IPS-15b (cell line): ENCODE measurements at regions not wholly inside any gene's neighbourhood (a gene's known extent, or its start where the extent isn't known, plus 50 kb on each side); places are given as distances from the start of the nearest gene placed in this dataset.

Source experiments
- H3K27me3 ChIP-seq: one replicate; pipeline ENCODE4 v1.6.1; 2013; ENCODE audit warnings: low read length; ENCODE audit not compliant: control insufficient read depth, insufficient read depth
- H3K36me3 ChIP-seq: one replicate; pipeline ENCODE4 v1.6.1; 2013; ENCODE audit warnings: low read length; ENCODE audit not compliant: control insufficient read depth, insufficient read depth
- H3K4me1 ChIP-seq: one replicate; pipeline ENCODE4 v1.6.1; 2013; ENCODE audit warnings: mild to moderate bottlenecking, low read length; ENCODE audit not compliant: control insufficient read depth, insufficient read depth
- H3K4me3 ChIP-seq: one replicate; pipeline ENCODE4 v1.5.1; 2013; ENCODE audit warnings: low read depth, low read length
- H3K9ac ChIP-seq: one replicate; pipeline ENCODE4 v1.6.1; 2013; ENCODE audit warnings: low read depth, mild to moderate bottlenecking, low read length
- H3K9me3 ChIP-seq: one replicate; pipeline ENCODE4 v1.6.1; 2013; ENCODE audit warnings: mild to moderate bottlenecking, low read length; ENCODE audit not compliant: control insufficient read depth, insufficient read depth

DNA sequence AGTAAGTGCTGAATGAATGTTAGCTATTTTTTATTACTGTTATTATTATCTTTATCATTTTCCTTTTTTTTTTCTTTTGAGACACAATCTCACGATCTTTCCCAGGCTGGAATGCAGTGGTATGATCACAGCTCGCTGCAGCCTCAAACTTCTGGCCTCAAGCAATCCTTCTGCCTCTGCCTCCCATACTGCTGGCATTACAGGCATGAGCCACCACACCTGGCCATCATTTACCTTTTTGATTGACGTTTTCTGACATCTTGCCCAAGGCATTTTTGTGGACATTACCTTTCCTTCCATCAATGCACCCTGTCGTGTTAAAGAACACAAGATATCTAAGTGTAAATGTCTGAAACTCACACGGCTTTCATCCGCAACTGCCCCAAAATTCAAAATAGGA is 138.2 kb downstream of the GAS1 start:
- Histone ChIP-seq H3K4me3 (no peak overlapping the region), H3K36me3 (no peaks in the 10 kb centered on the region), H3K9me3 (no peaks in the 10 kb centered on the region), H3K27me3 (no peaks in the 10 kb centered on the region), H3K4me1 (peaks cover 9% of the 10 kb centered on the region), H3K9ac (no peak overlapping the region)

DNA sequence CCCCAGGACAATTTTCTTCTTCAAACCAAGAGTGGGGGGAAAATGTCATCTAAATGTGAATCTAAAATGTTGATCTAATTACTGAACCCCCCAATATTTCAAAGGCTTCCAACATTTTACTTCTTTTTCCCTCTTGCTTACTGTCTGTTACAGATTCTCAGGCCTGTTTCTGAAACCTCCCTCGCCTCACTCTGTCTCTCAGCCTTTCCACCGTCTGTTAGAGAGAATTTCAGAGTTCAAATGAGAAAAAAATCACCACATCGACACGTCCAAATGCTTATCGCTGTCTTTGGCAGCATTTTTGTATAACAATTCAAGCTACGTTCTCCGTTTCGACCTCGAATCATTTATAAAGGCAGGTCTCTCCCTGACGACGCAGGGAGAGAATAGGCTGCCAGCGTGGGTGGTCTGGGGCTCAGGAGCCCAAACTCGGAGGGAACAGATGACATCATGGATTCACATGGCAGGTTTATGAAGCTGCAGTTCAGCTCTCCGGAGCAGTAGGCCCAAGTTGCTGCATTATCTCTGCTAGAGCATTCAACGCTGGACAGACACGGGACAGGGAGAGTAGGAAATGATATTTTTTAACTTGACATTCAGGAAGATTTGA is 139.8 kb downstream of the GAS1 start:
- H3K9me3 ChIP-seq: no peaks in the 10 kb centered on the region
- peaks cover 9% of the 10 kb centered on the region for H3K4me1 ChIP-seq
- no peak overlapping the region for H3K4me3 ChIP-seq
- no peaks in the 10 kb centered on the region for H3K36me3 ChIP-seq
- no peak overlapping the region for H3K9ac ChIP-seq
- no peaks in the 10 kb centered on the region for H3K27me3 ChIP-seq

DNA sequence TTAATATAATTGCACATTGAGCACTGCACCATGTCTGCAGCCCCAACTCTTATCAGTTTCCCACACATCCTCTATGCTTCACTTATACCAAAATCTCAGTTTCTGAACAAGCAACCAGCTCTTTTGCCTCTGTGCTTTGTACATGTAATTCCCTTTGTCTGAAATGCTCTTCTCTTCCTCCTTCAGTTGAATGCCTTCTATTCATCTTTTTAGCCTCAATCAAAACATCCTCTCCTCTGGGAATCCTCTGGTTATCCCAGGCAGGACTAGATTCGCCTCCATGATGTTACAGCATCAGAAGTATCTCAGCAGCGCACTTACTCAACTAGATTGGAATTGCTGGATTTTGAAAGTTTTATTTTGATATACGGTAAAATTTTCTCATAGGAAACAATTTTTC is 143.3 kb downstream of the GAS1 start:
- no peaks in the 10 kb centered on the region for H3K36me3 ChIP-seq
- H3K27me3 ChIP-seq: no peaks in the 10 kb centered on the region
- H3K9ac ChIP-seq: no peak overlapping the region
- H3K9me3 ChIP-seq: no peaks in the 10 kb centered on the region
- no peak overlapping the region for H3K4me3 ChIP-seq
- H3K4me1 ChIP-seq: peaks cover 9% of the 10 kb centered on the region

DNA sequence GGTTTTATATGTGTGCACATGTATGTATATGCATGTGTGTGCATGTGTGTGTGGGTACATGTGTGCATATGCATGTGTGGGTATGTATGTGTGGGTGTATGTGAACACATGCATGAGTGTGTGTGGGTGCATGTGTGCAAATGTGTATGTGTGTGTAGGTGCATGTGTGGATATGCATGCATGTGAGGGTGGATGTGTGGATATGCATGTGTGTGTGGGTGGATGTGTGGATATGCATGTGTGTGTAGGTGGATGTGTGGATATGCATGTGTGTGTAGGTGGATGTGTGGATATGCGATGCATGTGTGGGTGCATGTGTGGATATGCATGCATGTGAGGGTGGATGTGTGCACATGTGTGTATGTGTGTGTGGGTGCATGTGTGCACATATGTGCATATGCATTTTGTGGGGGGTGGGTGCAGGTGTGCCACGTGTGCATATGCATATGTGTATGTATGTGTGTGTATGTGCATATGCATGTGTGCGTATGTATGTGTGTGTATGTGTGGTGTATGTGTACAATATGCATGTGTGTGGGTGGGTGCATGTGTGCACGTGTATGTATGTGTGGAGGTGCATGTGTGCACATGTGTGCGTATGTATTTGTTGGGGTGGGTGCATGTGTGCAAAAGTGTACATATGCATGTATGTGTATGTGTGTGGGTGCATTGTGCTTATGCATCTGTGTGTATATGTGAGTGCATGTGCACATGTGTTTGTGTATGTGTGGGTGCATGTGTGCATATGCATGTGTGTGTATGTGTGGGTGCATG is 144.2 kb downstream of the GAS1 start:
- H3K36me3 ChIP-seq: no peaks in the 10 kb centered on the region
- H3K27me3 ChIP-seq: no peaks in the 10 kb centered on the region
- H3K9ac ChIP-seq: no peak overlapping the region
- peaks cover 9% of the 10 kb centered on the region for H3K4me1 ChIP-seq
- H3K9me3 ChIP-seq: no peaks in the 10 kb centered on the region
- no peak overlapping the region for H3K4me3 ChIP-seq

DNA sequence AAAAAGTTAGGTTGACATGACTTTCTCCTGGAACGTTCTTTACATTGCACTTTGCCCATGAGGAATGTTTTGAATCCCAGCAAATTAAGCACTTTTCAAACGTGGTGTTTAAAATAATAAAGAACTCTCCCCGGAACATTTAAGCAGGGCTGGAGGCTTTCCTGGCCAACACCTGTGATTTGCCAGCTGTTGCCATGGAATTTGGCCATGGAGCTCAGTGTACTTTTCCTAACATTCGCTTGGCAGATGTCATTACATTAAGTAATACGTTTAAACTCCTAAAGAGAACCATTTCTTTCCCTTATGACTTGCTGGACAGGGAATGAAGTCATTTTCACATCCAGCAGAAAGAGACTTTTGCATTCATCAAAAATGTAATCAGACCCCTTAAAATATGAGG is 146.1 kb downstream of the GAS1 start:
- no peaks in the 10 kb centered on the region for H3K4me1 ChIP-seq
- H3K9me3 ChIP-seq: no peaks in the 10 kb centered on the region
- no peak overlapping the region for H3K9ac ChIP-seq
- no peaks in the 10 kb centered on the region for H3K27me3 ChIP-seq
- no peak overlapping the region for H3K4me3 ChIP-seq
- H3K36me3 ChIP-seq: no peaks in the 10 kb centered on the region

DNA sequence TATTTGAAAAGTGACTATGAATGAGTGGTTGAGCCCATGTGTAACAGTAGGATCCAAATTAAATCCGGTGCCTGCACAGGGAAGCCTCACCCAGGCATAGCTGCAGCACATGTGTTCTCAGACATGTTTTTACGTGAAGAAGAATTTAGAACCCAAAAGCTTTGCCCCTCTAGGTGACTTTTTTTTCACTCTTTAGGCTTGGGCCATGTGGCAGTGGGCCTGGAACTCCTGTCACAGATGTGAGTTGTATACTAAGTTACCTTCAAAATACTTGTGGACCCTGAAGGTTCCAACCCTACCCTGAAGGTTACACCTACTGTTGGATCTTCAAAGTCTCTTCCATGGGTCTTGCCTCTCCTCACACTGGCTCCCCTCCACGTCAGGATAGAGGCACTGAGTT is 146.6 kb downstream of the GAS1 start:
- H3K4me3 ChIP-seq: no peak overlapping the region
- no peaks in the 10 kb centered on the region for H3K36me3 ChIP-seq
- no peak overlapping the region for H3K9ac ChIP-seq
- peaks cover 5% of the 10 kb centered on the region for H3K4me1 ChIP-seq
- H3K27me3 ChIP-seq: no peaks in the 10 kb centered on the region
- no peaks in the 10 kb centered on the region for H3K9me3 ChIP-seq

DNA sequence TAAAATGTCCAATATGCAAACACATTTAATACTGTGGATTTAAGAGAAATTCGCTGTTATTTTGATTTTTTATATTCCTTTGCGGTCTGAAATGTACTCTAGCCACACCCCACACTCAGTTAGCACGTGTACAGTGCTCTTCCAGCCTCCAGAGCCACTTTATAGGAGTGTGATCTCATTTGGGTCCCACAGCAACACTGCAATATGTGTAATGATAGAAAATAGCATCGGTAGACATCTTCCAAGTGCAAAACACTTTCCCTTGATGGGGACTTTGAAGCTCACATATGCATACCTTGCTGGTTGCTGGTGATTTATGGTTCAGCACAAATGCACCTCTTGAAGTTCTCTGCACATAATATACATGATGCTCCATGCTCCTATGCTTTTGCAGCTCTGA is 148.3 kb downstream of the GAS1 start:
- Histone ChIP-seq H3K36me3 (no peaks in the 10 kb centered on the region), H3K9ac (no peak overlapping the region), H3K4me1 (peaks cover 13% of the 10 kb centered on the region), H3K4me3 (no peak overlapping the region), H3K27me3 (no peaks in the 10 kb centered on the region), H3K9me3 (no peaks in the 10 kb centered on the region)

DNA sequence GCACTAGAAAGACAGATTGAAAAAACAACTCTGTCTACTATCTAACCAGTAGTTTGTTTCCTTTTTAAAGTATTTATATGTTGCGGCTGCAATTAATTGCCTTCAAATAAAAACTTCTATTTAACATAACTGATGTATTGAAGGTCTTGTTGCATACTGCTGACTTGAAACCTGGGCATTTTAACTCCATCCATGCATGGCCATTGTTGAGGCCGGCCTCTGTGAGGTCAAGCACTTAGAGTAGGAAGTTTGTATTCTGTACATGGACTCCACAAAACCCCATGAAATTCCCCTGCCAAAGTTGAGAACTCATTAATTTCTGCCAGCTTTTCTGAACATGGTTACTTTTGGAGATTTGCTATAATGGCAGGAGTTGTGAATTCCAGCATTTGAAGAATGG is 150.6 kb downstream of the GAS1 start:
- Histone ChIP-seq H3K36me3 (no peaks in the 10 kb centered on the region), H3K27me3 (no peaks in the 10 kb centered on the region), H3K4me3 (no peak overlapping the region), H3K9ac (no peak overlapping the region), H3K4me1 (peaks cover 13% of the 10 kb centered on the region), H3K9me3 (no peaks in the 10 kb centered on the region)

DNA sequence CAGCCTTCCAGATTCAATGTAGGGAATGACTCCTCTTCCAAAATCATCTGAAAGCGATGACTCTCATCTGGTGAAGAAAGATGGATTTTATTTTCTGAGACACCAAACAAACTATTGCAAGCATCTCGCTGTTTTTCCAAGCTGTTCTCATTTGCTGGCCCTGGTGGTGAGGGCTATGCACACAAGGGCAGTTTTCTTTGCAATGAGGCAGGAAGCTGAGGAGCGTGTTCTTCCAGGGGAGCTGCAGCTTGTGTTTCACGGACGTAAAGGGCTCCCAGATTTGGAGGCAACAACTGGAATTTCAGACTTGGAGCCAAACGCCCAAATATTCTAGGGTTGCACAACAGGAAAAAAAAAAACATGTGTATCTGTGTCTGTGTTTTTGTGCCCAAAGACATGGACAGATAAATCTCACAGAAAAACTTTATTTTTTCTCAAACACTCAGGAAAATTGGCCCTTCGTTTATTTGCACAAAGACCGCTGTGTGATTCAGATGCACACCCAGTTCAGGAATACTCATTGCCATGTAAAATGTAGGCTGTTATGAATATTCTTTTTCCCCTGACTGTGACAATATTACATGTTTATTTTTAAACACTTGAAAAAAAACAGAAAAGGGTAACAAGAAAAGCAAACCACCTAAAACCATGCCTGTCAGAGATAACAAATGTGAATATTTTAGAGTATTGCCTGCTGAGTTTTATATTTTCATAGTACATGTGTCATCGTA is 151.3 kb downstream of the GAS1 start:
- peaks cover 13% of the 10 kb centered on the region for H3K4me1 ChIP-seq
- H3K27me3 ChIP-seq: no peaks in the 10 kb centered on the region
- no peak overlapping the region for H3K9ac ChIP-seq
- no peak overlapping the region for H3K4me3 ChIP-seq
- no peaks in the 10 kb centered on the region for H3K36me3 ChIP-seq
- H3K9me3 ChIP-seq: no peaks in the 10 kb centered on the region

DNA sequence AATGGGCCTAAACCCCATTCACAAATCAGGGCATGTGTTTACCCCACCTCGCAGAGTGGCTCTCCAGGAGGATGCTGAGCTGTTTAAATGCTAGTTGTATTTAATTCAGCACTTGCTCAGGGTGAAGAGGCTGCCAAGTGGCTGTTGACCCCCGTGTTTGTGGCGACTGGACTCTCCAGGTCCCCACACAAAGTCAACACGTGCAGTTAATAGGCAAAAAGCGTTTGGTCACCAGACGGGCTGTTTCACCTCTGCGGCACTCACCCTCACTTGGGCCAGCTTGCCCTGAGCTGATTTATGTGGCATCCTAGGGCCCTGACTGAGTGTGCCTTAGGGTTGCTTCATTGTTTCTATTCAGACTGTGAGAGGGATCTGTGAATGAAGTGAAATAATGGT is 152.3 kb downstream of the GAS1 start:
- Histone ChIP-seq H3K27me3 (no peaks in the 10 kb centered on the region), H3K9ac (no peak overlapping the region)

DNA sequence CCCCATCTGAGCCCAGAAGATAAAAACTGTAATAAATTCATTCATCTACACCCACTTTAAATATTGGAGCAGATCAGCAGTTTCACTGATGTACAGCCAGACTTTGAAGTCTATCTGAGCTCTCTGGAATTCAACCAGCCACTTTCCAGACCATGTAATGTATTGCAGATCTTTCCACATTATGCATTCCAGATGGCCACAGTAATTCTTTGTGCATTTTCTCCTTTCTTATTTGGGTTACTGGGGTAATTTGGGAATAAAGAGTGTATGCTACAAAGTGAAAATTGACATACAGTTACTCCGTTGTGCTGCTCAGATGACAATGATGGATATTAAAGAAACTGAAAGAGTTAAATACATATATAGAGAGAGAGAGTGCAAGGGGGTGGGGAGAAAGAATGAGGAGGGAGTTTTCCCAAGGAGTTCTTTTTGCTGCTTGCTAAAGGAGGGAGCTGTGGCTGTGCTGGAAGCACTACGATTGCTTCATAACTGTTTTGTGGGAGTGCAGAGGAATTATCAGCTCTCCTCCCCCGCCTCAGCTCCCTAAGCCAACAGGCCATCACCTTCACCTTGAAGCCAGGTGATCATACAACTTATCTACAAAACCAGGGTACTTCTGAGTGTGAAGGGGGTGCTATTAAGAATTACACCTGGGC is 152.8 kb downstream of the GAS1 start:
- Histone ChIP-seq H3K4me1 (peaks cover 13% of the 10 kb centered on the region), H3K27me3 (no peaks in the 10 kb centered on the region), H3K9ac (no peak overlapping the region), H3K9me3 (no peaks in the 10 kb centered on the region), H3K4me3 (no peak overlapping the region), H3K36me3 (no peaks in the 10 kb centered on the region)

More for the DNA sequence above, 152.3 kb downstream of the GAS1 start:
- Histone ChIP-seq H3K4me3 (no peak overlapping the region), H3K9me3 (no peaks in the 10 kb centered on the region), H3K36me3 (no peaks in the 10 kb centered on the region), H3K4me1 (peaks cover 13% of the 10 kb centered on the region)
